CD4-positive, alpha-beta T cell treated with Interleukin-4 for 1 hour (primary cell): ENCODE measurements at regions not wholly inside any gene's neighbourhood (a gene's known extent, or its start where the extent isn't known, plus 50 kb on each side); places are given as distances from the start of the nearest gene placed in this dataset.
"Not testable (repeated sequence)": the region's sequence is repeated elsewhere in the genome, so short reads cannot be mapped to it uniquely, and the experiment has no call there.

ENCODE experiments used
- DNase-seq, 2 donors: peaks; one replicate each; pipeline ENCODE4 v3.0.0-alpha.2; 2020 to 2022

DNA sequence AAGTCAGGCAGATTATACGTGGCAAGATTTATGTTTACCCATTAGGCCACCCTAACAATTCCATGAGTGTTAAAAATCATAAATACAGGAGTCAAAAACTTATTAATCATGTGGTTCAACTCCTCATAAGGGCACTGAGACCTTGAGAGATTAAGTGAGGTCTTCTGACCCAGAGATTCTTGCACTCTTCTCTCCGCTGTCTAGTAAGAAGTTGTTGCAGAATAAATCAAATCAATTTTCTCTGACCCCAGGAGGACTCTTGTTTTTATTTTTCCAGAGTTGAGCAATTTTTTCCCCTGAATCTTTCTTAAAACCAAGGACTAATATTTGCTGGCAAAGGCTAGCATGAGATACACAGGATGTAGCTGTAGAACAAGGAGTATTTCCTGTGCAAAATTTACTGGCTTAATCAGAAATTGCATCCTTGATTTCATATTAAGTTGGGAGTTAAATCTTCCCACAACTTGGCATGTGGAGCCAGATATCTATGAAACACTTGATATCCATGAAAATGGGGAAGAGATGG lies 90.9 kb upstream of the PTHLH start:
- DNase-seq, result no peak

DNA sequence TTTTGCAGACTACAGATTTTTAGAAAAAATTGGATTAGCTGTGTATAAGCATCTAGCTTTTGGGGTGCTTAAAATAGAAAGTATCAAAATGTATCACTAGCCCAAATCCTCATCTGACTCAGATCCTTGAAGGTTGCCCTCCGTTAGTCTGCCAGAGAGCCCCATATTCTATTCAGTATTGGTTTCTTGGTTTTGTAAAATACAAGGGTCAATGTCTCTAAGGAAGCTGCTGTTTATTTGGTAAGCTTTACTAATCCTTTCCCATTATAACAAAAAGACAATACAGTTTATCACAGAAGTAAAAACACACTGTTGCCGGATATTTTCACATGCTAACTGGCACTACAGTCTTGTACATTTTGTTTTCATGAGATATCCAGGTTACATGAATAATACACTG lies 92.8 kb upstream of the PTHLH start:
- no peak for DNase-seq

DNA sequence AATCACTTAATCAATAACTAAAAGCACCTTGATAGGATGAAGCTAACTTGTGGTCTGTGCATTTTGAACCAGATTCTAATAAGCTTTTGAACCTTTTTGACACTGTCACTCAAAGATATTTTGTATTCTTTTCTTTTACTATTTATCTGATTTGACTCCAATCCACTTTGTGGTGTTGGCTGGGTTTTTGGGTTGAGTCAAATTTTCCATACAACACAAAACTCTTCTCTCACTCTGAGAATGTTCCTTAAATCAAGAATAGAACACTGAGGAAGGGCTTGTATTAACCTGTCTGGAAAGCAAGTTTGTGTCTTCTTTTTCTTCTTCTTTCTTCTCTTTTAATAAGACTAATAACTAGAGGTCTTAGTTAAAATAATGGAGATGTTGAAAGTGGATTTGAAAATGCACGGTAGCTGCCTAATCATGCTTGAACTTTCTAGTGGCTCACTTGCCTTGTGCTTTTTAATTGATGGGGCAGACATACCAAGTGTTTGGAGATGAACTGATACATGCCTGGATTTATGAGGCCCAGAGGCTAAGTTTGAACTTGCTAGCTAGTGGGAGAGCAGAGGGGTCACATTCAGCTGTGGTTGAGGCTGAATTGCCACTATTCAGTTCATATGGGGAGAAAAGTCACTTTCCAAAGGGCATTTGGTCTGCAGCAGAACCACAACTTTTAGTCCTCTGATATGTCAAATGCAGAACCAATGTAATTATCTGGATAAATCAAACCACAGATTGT lies 93.5 kb upstream of the PTHLH start:
- DNase-seq, result no peak

DNA sequence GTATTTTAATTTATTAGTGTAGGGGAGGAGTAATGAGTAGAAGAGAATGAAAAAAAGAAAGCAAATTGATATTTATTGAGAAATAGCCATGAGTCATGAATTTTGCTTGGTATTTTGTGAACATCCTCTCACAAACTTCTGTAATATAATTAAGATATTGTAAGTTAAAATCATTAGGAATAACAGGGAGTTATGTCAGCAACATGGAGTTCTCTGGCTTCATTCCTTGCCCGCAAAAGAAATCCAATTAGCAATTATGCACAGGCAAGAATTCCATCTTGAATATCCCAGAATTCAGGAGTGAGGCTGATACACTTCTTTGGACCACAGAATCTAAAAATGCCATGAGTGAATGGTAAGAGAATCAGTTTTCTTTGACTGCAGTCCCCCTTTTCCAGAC lies 94.3 kb upstream of the PTHLH start:
- DNase-seq, result no peak

DNA sequence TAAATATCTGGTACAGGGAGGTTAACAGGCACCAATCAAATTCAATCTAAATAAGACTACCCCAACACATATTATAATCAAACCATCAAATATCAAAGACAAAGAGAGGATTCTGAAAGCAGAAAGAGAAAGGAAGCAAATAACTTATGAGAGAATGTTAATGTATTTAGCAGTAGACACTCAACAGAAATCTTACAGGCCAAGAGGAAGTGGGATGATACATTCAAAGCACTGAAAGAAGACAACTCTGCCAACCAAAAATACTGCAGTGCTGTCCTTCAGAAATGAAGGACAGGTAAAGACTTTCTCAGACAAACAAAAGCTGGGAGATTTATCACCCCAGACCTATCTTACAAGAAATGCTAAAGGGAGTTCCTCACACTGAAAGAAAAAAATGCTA lies 95.9 kb upstream of the PTHLH start:
- DNase-seq, result no peak

DNA sequence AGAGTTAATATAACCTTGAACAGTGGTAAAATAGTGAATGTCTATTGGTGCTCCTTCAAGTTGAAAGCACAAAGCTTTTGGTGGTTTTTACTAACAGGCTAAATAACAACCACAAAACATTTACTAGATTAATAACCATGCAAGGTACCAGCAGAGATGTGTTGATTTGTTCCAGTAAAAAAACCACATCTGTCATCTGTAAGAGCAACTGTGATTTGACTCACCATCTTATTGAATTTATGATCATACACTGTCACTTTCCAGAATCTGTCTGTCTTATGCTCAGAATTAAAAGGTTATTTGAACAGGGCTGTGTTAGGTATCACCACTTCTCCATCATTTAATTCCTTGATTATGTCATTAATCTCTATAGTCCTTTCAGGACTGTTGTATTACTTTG lies 107.0 kb upstream of the PTHLH start:
- no peak for DNase-seq

DNA sequence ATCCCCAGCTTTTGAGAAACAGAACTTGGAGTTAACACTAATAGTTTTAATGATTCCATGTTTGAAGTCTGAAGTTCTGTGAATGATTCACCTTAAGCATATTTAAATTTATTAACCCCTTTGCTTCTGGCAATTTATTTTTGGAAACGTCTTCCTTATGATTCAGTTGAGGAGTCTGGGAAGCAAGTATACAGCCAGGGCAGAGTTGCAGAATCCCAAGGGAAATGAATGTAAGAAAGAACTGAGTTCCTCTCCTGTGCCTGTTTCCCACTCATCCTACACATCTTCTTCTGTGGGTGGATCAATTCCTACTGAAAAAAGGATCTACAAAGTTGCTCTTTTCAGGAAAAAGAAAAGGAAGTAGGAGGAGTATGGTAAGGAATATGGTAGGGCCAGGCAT lies 108.2 kb upstream of the CCDC91 start:
- no peak for DNase-seq

DNA sequence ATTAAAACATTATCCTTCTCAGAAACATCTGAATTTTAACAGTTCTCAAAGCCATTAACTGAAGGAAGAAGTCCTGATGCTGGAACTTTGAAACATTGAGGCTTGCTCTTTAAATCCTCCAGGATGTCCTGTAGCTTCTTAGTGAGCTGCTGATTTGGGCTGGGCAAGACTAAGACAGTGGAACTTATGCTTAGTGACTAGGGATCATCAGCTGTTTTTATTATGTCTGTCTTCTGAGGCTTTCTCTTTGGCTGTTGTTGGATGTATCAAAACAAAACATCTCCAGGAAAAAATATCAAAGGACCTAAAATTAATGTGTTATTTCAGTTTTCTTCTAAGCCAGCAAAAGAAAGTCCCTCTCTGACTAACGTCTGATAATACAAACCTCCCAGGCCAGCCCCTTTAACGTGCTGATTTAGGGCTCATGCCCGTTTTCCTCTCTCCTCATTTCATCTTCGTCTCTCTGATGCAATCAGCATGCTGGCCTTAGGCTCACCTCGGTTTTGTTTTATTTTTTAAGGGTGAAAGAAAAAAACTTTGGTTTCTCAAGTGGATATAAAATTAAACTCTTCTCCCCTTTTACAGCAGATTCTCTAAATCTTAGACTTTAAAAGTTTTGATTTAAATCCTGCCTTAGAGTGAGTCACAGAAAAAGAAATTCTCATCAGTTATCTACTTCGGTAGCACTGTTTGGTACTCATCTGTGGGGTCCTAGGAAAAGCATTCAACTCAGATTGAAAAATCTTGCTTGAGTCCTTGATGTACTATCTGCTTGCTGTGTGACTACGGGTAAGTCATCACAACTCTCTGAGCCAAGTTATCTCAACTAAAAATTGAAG lies 106.2 kb upstream of the CCDC91 start:
- DNase-seq, result no peak

DNA sequence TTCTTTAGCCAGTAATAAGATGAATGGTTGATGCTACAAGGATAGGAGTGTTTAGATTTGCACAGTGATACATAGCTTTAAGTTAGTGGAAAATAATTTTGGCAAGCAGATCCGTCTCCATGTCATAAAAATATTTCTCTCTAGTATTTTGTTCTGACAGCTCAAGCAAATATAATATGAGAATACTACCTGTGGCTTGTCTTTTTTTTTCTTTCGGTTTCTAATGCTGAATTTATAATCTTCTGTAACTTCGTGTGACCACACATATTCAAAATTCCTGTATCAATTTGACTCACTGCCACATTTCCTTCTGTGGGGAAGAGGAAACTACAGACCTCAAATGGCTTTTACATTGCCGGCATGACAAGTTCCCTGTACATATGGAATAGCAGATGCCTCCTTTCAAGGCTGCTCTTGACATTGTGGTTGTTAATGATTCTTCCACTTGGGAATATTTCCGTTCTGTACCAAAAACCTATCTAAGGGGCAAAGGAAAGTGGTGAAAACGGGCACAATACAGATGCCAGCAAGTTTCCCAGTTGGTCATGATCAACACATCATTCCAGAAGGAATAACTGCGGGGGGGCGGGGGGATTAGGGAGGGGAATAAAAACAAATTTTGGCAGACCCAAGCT lies 103.6 kb upstream of the CCDC91 start:
- no peak for DNase-seq

DNA sequence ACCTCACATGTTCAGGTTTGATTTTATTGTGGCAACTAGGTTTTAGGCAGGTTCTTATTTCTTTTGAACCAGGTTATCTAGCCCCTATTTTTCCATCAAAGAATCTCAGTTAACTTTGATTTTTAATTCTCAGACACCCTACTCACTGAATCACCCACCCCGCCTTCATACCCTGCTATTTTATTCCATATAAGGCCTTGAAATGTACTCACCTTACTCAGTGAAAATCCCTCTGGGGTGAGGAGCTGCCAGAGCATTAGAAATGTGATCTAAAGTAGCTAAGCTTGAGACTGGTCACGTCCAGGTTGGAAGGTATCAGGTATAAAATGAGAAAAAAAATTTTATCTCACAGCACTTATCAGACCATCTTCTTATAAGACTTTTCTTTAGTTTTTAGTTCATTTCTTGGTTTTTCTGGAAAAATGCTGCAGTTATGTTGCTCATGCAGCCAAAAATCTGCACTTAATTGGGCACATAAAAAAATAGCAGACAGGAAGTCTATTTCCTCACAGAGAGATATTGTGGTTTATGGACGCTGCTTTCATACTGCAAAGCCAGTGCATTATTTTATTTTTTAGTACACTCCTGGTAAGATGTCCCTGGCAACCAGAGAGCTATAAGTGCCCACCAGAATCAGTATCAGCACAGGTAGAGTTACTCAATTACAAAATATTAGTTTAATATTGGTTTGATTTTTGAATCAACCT lies 101.5 kb upstream of the CCDC91 start:
- no peak for DNase-seq

DNA sequence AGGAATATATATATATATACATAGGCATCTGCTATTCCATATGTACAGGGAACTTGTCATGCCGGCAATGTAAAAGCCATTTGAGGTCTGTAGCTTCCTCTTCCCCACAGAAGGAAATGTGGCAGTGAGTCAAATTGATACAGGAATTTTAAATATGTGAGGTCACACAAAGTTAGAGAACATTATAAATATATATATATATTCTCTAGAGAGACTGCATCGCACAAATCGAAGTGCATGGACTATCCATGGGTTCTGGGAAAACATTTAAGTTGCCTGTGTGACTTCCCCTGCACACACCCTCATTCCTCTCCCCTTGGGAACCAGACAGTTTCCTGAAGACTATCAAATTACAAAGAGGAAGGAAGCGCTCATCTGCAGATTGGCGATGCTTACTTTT lies 100.9 kb upstream of the CCDC91 start:
- no peak for DNase-seq

DNA sequence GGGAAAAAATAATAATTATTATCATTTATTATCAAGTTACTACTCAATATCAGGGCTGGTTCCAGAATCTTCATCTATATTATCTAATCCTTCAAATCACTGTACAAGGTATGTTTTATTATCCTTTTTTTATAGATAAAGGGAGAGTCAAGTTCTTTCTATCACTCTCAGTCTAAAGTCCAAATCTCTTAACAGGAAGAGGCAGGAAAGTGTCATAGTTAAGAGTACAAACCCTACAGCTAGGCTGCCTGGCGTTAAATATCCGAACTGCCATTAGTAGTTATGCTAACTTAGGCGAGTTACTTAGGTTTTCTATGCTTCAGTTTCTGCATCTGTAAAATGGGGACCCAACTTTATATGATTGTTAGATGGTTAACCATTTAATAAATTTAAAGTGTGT lies 99.4 kb upstream of the CCDC91 start:
- DNase-seq, result no peak

DNA sequence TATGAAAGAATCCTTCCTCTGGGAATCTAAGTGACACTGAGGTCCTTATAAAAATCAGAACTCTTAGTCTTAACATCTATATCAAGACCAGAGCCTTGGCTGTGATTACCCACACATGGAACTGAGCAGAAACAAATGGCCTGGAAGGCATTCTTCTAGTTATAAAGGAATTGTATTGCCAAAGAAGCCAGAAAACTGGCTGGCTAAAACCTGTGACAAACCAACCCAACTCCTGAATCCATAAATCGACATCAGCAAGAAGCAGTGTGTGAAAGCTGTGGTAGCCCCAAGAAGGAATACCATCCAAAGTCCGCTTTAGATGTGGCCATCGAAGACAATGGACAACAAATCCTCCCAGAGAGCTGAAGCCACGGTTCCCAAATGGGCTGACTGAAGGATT lies 97.9 kb upstream of the CCDC91 start:
- DNase-seq, result no peak

DNA sequence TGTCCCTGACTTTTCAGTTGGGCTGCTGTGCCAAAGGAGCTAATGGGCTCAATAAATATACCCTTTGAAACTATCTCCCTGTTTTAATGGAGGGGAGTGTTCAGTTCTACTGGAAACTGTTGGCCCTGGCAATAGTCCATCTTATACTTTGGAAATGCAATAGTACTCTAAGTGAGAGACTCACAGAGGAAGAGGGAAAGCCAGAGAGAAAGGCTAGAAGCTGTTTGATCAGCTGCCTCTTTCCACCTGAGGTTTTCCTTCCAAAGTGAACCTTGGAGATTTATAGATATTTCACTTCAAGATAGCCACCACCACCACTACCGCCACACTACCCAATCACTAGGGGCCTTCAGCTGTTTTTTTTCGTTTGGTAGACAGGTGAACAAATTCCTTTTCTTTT lies 93.6 kb upstream of the CCDC91 start:
- DNase-seq, result no peak

DNA sequence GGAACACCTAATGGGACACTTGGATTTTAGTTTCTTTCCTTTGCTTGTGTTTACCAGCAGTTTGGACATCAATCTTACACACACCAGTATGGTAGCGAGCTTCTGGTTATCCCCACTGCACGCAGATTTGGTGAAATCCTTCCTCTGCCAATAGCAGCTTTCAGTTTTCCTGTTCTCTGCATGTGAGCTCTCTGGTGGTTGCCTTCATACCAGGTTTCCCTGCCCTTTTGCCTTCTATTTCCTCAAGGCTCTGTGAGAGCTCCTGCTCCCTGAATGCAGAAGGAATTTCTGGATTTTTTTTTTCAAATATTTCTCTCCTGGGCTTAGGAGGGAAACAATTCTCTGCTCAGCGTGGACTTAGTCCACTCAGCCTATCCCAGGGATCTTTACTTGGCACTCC lies 93.0 kb upstream of the CCDC91 start:
- DNase-seq, result no peak

DNA sequence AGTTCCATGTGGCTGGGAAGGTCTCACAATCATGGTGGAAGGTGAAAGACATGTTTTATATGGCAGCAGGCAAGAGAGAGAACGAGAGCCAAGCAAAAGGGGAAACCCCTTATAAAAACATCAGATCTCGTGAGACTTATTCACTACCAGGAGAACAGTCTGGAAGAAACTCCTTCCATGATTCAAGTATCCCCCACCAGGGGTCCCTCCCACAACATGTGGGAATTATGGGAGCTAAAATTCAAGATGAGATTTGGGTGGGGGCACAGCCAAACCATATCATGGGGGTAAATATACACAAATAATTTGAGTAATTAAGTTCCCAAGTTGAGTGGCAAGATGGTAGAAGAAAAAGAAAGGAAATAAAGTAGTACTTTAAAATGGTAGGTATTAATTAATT lies 91.0 kb upstream of the CCDC91 start:
- not testable (repeated sequence) for DNase-seq

DNA sequence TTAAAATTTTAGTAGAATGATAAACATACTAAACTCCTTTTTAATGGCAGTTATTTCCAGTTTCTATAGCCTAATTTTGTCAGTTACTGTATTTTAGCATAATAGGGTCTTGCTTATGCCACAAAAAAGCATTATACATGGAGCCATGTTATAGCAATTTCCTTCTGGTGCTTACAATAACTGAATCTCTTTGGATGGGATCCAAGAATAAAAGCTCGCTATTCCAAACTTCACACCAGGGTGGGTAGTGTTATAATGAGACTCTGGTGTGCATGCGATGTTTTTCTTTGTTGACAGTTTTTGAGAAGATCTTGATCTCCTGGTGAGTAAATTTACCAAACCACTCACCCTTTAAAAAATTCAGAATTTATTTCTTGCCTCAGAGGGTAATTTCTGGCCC lies 90.4 kb upstream of the CCDC91 start:
- DNase-seq, result no peak

DNA sequence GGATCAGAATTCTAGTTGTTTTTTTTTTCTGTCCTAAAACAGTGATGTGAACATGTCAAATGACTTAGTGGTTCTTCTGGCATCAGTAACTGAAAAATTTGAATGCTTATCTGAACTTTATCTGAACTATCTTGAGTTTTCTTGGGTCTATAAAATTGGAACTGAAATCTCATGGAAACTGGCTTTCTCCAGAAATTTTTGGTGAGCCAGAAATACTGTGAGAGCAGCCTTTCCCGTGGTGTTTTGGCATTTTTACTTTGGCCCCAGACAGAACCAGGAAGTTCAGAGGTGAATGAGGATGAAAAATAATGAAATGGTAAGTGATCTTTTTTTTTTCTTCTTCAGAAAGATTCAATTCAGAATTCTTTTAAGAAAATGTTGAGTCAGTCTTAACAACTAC lies 89.5 kb upstream of the CCDC91 start:
- DNase-seq, result no peak

DNA sequence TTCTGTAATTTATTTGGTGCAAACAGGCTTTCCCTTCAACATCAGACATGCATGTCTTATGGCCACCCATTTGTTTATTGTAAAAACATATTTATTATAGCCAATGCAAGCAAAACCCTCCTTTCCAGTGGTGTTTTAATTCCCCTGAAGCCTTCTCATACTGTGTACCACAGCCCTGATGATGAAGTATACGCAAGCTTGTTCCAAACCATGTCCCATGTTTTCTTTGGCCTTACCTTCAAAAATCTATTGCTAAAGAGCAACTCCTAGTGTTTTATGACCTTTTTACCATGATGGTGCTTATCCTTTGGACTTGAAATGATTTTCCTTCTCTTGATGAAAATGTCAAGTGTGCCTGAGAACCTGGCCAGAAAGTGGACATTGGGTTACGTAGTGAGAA lies 85.9 kb upstream of the CCDC91 start:
- DNase-seq, result no peak

DNA sequence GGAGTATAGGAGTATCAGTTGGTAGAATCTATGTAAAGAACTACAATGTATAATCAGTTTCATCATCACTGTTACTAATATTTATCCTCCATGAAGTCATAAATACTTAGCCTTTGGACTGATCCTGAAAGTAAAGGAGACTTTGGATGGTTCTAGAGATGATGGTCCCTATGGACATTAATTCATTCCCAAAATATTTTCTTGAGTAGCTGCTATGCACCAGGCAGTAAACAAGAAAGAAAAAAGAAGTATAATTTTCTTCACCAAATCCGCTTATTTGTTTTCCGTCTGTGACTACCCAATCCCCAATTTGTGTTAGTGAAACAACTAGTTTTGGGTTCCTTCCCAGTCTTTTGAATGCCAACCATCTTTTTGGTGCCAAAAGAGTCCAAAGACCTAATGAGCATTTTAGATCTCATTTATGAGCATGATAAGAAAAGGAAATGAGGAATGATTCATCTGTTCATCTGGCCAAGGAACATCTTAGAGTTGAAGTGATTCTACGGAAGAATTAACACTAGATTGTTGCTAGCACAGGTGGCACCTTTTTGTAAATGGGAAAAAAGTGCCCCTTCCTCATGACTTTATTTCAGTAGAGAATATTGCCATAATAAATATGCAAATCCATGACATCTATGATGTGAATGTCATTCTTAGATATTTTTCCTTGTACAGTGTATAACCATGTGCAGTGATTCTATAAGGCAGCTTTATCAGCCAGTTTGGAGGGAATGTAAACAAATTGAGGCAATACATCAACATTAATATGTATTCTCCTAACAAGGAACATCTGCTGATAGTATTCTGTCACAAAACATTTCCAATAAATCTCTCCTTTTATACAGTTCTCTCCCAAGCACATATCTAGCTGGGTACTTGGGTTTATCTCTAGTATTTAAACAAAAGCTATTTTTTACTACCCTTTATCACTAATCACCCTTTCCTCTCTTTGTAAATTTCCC lies 85.1 kb upstream of the CCDC91 start:
- no peak for DNase-seq

DNA sequence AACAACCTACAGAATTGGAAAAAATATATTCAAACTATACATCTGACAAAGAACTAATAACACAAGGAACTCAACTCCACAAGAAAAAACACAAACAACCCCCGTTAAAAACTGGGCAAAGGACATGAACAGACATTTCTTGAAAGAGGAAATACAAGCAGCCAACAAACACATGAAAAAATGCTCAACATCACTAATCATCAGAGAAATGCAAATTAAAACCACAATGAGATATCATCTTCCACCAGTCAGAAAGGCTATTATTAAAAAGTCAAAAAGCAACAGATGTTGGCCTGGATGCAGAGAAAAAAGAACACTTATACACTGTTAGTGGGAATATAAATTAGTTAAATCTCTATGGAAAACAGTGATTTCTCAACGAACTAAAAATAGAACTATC lies 82.6 kb upstream of the CCDC91 start:
- no peak for DNase-seq

DNA sequence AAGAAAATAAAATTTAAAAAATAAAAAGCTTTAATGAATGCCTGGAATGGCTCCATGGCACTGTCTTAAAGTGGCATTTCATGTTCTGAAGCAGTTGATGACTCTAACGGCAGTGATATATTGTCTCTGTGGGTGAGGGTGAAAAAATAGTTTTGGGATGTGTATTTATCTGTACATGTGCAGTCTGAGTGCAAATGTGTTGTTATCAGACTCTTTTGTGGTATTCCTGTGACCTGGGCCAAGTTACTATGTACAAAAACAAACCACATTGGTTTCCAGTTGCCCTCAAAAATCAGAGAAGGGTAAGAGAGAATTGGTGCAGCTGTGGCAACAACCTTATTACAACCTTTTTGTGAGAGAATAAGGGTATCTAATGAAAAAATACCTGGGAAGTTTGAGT lies 81.7 kb upstream of the CCDC91 start:
- peak in 1 of 2 donors; percentile 11 for DNase-seq
